HL-60 (cell line): ENCODE measurements at regions not wholly inside any gene's neighbourhood (a gene's known extent, or its start where the extent isn't known, plus 50 kb on each side); places are given as distances from the start of the nearest gene placed in this dataset.

Experiments used
- CTCF ChIP-seq: IDR thresholded peaks from one replicate; pipeline ENCODE4 v1.5.1; 2011; ENCODE audit warnings: low read length, control low read depth, inconsistent platforms; ENCODE audit not compliant: insufficient read depth
- GABPA ChIP-seq: IDR thresholded peaks from 2 replicates; pipeline ENCODE4 v1.6.1; 2012; ENCODE audit warnings: low read depth
- POLR2AphosphoS5 ChIP-seq: IDR thresholded peaks from 2 replicates; pipeline ENCODE4 v1.6.1; 2012; ENCODE audit warnings: low read depth

GRCh38 chr20:20839771-20840170 lies 127.3 kb upstream of the RALGAPA2 start:
- TF ChIP-seq POLR2AphosphoS5 (no peak), GABPA (no peak), CTCF (no peak)
